GM21360 (cell line): ENCODE measurements at regions not wholly inside any gene's neighbourhood (a gene's known extent, or its start where the extent isn't known, plus 50 kb on each side); places are given as distances from the start of the nearest gene placed in this dataset.

Source experiments
- ATAC-seq: cut with Tn5 transposase; IDR thresholded peaks from one replicate; pipeline ENCODE4 v1.9.1; 2021; ENCODE audit warnings: mild to moderate bottlenecking, moderate library complexity; ENCODE audit not compliant: unreplicated experiment

GRCh38 chr16:49081086-49081485, 200.6 kb downstream of the CBLN1 start:
- ATAC-seq: no peak

- ATAC-seq: no peak
Measured at GRCh38 chr16:49078571-49078970, 203.1 kb downstream of the CBLN1 start.

GRCh38 chr16:49078104-49078503, 203.5 kb downstream of the CBLN1 start:
- ATAC-seq: no peak

- no peak for ATAC-seq
Measured at GRCh38 chr16:49075709-49076108, 205.9 kb downstream of the CBLN1 start.

- ATAC-seq: no peak
Measured at GRCh38 chr16:49068224-49068623, 213.4 kb downstream of the CBLN1 start.

- no peak for ATAC-seq
Measured at GRCh38 chr16:49067776-49068175, 213.9 kb downstream of the CBLN1 start.

GRCh38 chr16:49061137-49061714, 220.4 kb downstream of the CBLN1 start:
- ATAC-seq: no peak

- no peak for ATAC-seq
Measured at GRCh38 chr16:49060728-49061127, 220.9 kb downstream of the CBLN1 start.

GRCh38 chr16:49058382-49058781, 223.3 kb downstream of the CBLN1 start:
- ATAC-seq: no peak

- ATAC-seq: no peak
Measured at GRCh38 chr16:49057936-49058335, 223.7 kb downstream of the CBLN1 start.

GRCh38 chr16:49057391-49057790, 224.2 kb downstream of the CBLN1 start:
- no peak for ATAC-seq

GRCh38 chr16:49056546-49056945, 225.1 kb downstream of the CBLN1 start:
- ATAC-seq: no peak

- ATAC-seq: no peak
Measured at GRCh38 chr16:49055824-49056545, 225.7 kb downstream of the CBLN1 start.

- ATAC-seq: no peak
Measured at GRCh38 chr16:49055291-49055690, 226.3 kb downstream of the CBLN1 start.

- no peak for ATAC-seq
Measured at GRCh38 chr16:49054606-49055005, 227.0 kb downstream of the CBLN1 start.

- ATAC-seq: no peak
Measured at GRCh38 chr16:49052846-49053245, 228.8 kb downstream of the CBLN1 start.

- no peak for ATAC-seq
Measured at GRCh38 chr16:49051576-49051975, 230.1 kb downstream of the CBLN1 start.

GRCh38 chr16:49050607-49051006, 231.0 kb downstream of the CBLN1 start:
- ATAC-seq: no peak

GRCh38 chr16:49049644-49050043, 232.0 kb downstream of the CBLN1 start:
- ATAC-seq: no peak

GRCh38 chr16:49049191-49049590, 232.4 kb downstream of the CBLN1 start:
- ATAC-seq: no peak

GRCh38 chr16:49048557-49048956, 233.1 kb downstream of the CBLN1 start:
- no peak for ATAC-seq

GRCh38 chr16:49036126-49036525, 245.5 kb downstream of the CBLN1 start:
- ATAC-seq: no peak

GRCh38 chr16:49027420-49027819, 254.2 kb downstream of the CBLN1 start:
- ATAC-seq: no peak
